NCI-H146 (cell line): ENCODE measurements at regions not wholly inside any gene's neighbourhood (a gene's known extent, or its start where the extent isn't known, plus 50 kb on each side); places are given as distances from the start of the nearest gene placed in this dataset.
"Not testable (repeated sequence)": the region's sequence is repeated elsewhere in the genome, so short reads cannot be mapped to it uniquely, and the experiment has no call there.

Source experiments
- DNase-seq: peaks from one replicate; lab custom pipeline; 2025; lab: John Stamatoyannopoulos, UW

GRCh38 chr10:33611423-33611822 lies 277.0 kb upstream of the NRP1 start:
- DNase-seq, result no peak

DNA sequence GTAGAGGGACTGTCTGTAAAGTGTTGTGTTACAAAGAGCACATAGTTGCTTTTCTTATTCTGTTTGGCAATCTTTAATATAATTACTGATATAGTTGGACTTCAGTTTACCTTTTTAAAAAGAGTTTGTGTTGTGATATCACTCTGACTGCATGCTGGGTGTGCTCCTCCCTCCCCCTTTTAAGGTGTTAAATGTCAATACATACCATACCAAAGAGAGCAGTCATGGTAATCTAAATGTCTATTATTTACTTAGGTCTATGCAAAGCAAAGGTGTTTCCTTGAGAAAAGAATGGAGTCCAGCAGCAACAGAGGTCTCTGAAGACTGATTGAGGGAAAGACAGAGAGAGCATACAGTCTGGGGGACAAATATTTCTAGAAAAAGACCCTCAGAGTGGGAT lies 275.1 kb upstream of the NRP1 start:
- DNase-seq, result no peak

DNA sequence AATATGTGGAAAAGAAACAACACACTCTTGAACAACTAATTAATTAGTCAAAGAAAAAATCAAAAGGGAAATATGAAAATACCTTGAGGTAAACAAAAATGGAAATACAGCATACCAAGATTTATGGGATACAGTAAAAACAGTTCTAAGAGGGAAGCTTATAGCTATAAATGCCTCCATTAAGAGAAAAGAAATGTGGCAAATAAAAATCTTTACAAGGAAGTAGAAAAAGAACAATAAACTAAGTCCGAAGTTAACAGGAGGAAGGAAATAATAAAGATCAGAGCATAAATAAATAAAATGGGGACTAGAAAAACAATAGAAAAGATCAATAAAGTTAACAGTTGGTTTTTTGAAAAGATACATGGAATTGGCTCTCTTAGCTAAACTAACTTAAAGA lies 267.8 kb upstream of the NRP1 start:
- DNase-seq, result no peak

DNA sequence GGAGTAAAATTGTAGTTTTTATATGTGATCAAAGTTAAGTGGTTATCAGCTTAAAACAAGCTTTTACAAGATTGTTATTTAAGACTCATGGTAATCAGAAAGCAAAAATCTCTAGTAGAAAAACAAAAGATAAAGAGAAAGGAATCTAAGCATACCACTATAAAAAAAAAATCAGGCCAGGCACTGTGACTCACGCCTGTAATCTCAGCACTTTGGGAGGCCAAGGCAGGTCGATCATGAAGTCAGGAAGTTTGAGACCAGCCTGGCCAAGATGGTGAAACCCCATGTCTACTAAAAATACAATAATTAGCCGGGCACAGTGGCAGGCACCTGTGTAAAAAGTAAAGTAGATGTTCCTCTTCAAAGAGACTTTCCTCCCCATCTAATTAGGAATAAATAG lies 265.9 kb upstream of the NRP1 start:
- DNase-seq, result no peak

- DNase-seq, result no peak
Measured at GRCh38 chr10:33596422-33596821, 262.0 kb upstream of the NRP1 start.

- DNase-seq, result no peak
Measured at GRCh38 chr10:33594475-33594874, 260.0 kb upstream of the NRP1 start.

DNA sequence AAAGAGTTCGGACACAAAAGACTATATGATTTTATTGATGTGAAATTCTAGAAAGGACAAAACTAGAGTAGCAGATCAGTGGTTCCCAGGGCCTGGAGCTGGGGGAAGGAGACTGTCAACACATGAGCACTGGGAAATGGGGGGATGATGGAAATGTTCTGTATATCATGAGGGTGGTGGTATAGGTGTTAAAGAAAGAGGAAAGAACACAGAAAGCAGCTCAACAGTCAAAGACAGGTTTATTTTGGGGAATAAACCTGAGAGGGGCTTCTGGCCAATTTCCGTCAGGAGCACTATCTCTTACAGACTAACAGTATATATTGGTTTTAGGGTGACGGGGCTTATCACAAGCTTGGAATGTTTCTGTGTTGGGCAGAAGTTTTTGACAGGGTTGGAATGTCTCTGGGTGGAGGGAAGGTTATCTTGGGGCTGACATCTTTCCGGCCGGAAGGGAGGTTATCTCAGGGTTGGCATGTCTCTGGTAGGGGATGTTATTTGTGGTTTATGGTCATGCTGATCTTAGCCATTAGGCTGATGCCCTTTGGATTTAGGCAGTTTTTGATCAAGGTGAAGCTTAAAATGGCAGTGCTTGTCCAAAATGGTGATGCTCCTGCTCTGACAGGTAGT lies 254.6 kb upstream of the NRP1 start:
- no peak for DNase-seq

- DNase-seq, result not testable (repeated sequence)
Measured at GRCh38 chr10:33584596-33584995, 250.1 kb upstream of the NRP1 start.

DNA sequence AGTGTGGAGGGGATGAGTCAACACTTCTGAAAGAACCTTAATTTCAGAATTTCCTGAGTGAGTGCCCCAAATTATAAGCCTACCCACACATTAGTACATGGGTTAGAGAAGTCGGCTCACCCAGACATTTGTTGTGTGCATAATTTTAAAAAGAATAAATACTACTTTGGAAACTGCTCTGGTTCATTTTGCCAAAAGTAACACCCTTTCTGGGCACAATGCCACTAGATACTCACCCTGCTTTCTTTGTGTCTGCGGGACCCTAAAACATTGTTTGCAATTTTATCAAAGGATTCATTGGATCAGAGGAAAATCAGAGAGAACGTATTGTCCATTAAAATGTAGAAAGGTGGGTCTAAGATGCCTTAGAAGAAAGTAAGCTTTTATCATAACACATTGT lies 245.5 kb upstream of the NRP1 start:
- DNase-seq, result no peak

DNA sequence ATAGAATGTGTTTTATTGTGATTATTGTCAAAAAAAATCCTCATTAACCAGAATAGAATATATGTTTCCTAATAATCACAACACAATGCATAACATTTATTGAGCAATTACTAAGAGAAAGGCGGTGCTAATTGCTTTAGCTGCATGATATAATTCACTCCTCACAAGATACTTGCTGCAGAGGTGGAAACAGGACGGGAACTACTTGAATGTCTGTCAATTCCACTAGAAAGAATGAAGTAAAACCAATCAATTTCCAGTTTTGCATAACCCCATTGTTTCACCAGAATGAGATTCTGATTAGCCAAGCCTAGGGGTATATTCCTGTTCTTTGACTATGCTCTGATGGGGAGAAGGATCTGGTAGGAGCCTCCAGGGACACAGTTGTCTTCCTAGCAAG lies 239.1 kb upstream of the NRP1 start:
- no peak for DNase-seq

- no peak for DNase-seq
Measured at GRCh38 chr10:33571616-33572015, 237.1 kb upstream of the NRP1 start.

- DNase-seq, result no peak
Measured at GRCh38 chr10:33570495-33570894, 236.0 kb upstream of the NRP1 start.

DNA sequence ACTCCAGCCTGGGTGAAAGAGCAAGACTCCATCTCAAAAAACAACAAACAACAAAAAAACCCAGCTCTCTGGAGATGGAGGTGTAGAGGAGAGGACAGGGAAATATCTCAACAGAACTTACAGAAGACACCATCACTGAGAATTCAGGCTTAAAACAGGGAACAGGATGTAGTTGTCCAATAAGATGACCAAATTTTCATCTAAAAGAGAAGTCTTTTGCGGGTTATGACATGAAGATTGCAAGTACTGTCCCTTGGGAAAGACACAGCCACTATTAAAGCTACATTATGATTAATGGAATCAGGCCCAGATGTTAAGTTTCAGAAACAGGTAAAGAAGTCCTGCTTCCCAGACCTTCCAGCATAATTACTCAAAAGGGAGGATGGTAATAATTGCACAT lies 235.2 kb upstream of the NRP1 start:
- DNase-seq, result no peak

DNA sequence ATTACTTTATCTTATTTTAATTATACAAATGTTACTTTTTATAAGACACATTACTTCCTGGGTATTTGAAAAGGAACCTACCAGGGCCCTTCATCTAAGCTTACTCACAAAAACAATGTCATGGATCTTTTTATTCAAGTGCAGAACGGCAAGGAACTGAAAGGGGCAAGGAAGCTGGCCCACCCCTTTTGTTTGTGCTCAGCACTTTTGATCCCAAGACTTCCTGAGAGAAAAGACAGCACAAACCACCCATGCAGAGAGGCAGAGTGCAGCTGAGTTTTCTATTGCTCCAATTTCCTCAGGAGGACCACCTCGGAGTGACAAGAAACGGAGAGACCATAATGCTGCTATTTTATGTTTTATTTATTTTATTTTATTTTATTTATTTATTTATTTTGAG lies 232.0 kb upstream of the NRP1 start:
- DNase-seq, result no peak

- no peak for DNase-seq
Measured at GRCh38 chr10:33566001-33566400, 231.5 kb upstream of the NRP1 start.

DNA sequence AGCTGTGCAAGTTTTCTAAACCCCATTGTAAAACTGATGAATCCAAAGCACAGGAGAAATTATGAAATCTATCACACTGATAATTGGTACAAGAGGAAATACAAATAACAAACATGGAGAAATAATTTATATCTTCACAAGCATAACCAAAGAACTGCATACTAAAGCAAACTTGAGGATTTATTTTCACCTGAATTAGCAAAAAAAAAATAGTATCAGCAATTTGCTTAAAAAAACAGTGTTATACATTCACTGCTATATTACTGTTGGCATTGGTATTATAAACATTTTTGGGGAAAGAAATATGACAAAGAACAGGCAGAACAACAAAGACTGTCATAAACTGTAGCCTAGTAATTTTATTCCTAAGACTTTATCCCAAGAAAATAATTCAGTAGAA lies 230.8 kb upstream of the NRP1 start:
- DNase-seq, result no peak

DNA sequence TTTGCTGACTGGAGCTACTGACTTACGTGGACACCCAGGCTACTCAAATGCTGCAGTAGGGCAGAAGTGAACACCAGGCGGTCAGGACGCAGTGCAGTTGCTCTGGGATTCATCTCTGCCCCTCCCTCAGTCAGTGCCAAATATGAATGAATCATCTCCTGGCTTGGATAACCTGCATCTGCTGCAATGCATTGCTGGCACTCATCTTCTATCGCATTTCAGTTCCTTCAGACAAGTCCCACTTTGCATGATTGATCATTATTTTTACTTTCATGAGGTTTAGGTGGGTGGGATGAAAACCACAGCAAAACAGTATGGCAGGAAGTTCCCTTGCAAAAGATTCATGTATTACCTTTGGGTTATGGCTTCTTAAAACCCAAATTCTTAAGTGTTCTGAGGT lies 224.6 kb upstream of the NRP1 start:
- no peak for DNase-seq

DNA sequence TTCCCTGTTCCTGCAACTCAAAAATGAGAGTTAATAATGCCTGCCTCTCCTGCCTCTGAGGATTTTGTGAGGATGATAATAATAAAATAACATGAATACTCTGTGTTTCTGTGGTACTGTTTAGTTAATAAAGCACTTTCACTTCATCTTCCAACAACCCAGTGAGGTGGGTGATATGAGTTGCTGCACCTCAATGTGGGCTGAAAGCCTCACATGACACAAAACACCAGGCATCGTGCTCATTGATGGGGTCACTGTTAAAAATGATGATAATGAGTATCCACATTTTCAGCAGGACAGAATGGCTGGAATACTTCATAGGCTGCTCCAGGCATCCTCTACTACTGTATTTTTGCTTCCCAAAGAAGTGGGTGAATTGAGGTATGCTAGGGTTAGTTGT lies 222.8 kb upstream of the NRP1 start:
- DNase-seq, result no peak

DNA sequence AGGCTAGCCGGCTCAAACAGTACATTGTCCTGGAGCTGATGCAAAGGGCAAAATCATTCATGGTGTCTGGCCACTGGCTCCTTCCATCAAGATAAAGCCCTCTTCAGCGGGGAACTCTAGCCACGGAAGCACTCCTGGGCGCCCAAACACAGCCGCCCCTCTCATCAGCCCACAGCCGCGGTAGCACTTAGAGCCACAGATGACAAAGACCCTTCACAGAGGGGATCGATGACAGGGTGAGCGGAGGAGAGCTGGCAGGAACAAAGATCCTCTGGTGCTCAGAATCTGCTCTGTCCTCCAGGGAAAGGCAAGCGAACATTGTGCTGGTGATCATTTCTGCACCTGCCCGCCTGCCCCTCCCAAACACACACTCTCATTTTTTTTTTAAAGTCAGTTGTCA lies 222.2 kb upstream of the NRP1 start:
- DNase-seq, result peak; percentile 37

DNA sequence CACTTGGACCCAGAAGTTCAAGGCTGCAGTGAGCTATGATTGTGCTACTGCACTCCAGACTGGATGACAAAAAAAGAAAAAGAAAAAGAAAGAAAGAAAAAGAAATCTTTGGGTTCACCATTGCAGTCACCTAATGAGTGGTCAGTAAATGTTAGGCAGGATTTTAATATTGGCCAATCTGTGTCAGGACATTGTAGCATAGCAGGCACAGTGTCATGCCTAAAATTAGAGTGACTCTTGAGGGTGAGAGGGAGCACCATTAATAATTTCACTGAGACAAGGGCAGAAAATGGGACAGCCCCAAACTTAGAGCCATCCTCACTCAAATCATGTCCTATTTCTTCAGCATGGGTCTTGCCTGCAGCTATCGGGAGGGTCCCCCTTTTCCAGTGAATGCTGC lies 221.6 kb upstream of the NRP1 start:
- DNase-seq, result no peak

GRCh38 chr10:33553748-33554571 lies 219.5 kb upstream of the NRP1 start:
- peak; percentile 34 for DNase-seq

GRCh38 chr10:33552290-33552689 lies 217.8 kb upstream of the NRP1 start:
- DNase-seq, result no peak

- DNase-seq, result no peak
Measured at GRCh38 chr10:33550811-33551210, 216.3 kb upstream of the NRP1 start.

- peak; percentile 45 for DNase-seq
Measured at GRCh38 chr10:33547976-33548375, 213.5 kb upstream of the NRP1 start.
